ENCODE measurements at regions not wholly inside any gene's neighbourhood (a gene's known extent, or its start where the extent isn't known, plus 50 kb on each side); places are given as distances from the start of the nearest gene placed in this dataset.
A peak's percentile ranks its signal among the peaks of the same experiment; 100 is the strongest.

- intact Hi-C loops (cut with DNase I), result no loop called here
- peak in 2 of 10 donors; percentile 21 to 48 for DNase-seq
Observed at GRCh38 chr1:25064465-25065240, 134.6 kb upstream of the RUNX3 start.

GRCh38 chr1:25063591-25064416, 133.7 kb upstream of the RUNX3 start:
- DNase-seq, result peak in 2 of 10 donors; percentile 26 to 27
- intact Hi-C loops (cut with DNase I), result no loop called here

- intact Hi-C loops (cut with DNase I), result no loop called here
- peak in 2 of 10 donors; percentile 39 to 43 for DNase-seq
Observed at GRCh38 chr1:25062621-25063255, 132.7 kb upstream of the RUNX3 start.

- peak in 2 of 10 donors; percentile 23 to 53 for DNase-seq
- intact Hi-C loops (cut with DNase I), result no loop called here
Observed at GRCh38 chr1:25061261-25061995, 131.4 kb upstream of the RUNX3 start.

- peak in 2 of 10 donors; percentile 50 to 55 for DNase-seq
- intact Hi-C loops (cut with DNase I), result no loop called here
Observed at GRCh38 chr1:25057188-25057587, 127.1 kb upstream of the RUNX3 start.

- peak in 2 of 10 donors; percentile 72 to 76 for DNase-seq
- intact Hi-C loops (cut with DNase I), result no loop called here
Observed at GRCh38 chr1:25056536-25056935, 126.5 kb upstream of the RUNX3 start.

- intact Hi-C loops (cut with DNase I), result no loop called here
- peak in 2 of 10 donors; percentile 27 to 69 for DNase-seq
Observed at GRCh38 chr1:25055961-25056360, 125.9 kb upstream of the RUNX3 start.

GRCh38 chr1:25055324-25055780, 125.3 kb upstream of the RUNX3 start:
- DNase-seq, result peak in 2 of 10 donors; percentile 49 to 62
- intact Hi-C loops (cut with DNase I), result no loop called here

GRCh38 chr1:25054526-25055323, 124.6 kb upstream of the RUNX3 start:
- peak in 2 of 10 donors; percentile 49 to 54 for DNase-seq
- intact Hi-C loops (cut with DNase I), result no loop called here

- DNase-seq, result peak in 2 of 10 donors; percentile 66 to 73
- intact Hi-C loops (cut with DNase I), result no loop called here
Observed at GRCh38 chr1:25053576-25054250, 123.6 kb upstream of the RUNX3 start.

GRCh38 chr1:25051906-25052305, 121.8 kb upstream of the RUNX3 start:
- intact Hi-C loops (cut with DNase I), result no loop called here
- peak in 2 of 10 donors; percentile 62 to 79 for DNase-seq

- intact Hi-C loops (cut with DNase I), result no loop called here
- DNase-seq, result peak in 2 of 10 donors; percentile 44 to 69
Observed at GRCh38 chr1:25051504-25051903, 121.4 kb upstream of the RUNX3 start.

- peak in 2 of 10 donors; percentile 53 to 65 for DNase-seq
- intact Hi-C loops (cut with DNase I), result no loop called here
Observed at GRCh38 chr1:25050165-25050564, 120.1 kb upstream of the RUNX3 start.

GRCh38 chr1:25049190-25049589, 119.1 kb upstream of the RUNX3 start:
- DNase-seq, result peak in 2 of 10 donors; percentile 7 to 37
- intact Hi-C loops (cut with DNase I), result no loop called here

- intact Hi-C loops (cut with DNase I), result no loop called here
Observed at GRCh38 chr1:25048728-25049127, 118.7 kb upstream of the RUNX3 start.

GRCh38 chr1:25047506-25048240, 117.6 kb upstream of the RUNX3 start:
- intact Hi-C loops (cut with DNase I), result no loop called here
- peak in 2 of 10 donors; percentile 42 to 55 for DNase-seq

More at GRCh38 chr1:25048728-25049127, 118.7 kb upstream of the RUNX3 start:
- peak in 3 of 10 donors; percentile 6 to 35 (median 14) for DNase-seq

GRCh38 chr1:25046194-25046532, 116.1 kb upstream of the RUNX3 start:
- DNase-seq, result no peak
- intact Hi-C loops (cut with DNase I), result no loop called here
